GM12878 (cell line): ENCODE measurements at regions not wholly inside any gene's neighbourhood (a gene's known extent, or its start where the extent isn't known, plus 50 kb on each side); places are given as distances from the start of the nearest gene placed in this dataset.

ENCODE experiments used
- ATAC-seq: fragments of 200-7000 bp; cut with Tn5 transposase; 3 replicates; pipeline ENCODE4 v1.9.1; 2020; ENCODE audit warnings: mild to moderate bottlenecking, moderate library complexity
- BruUV-seq: library from RNA; stranded (reverse); fragments of 400-500 nt; replicated peaks from 2 replicates; lab custom pipeline; 2021; lab: Mats Ljungman, UMichigan
- CTCF ChIA-PET: fragments of 300-600 bp; sonication (Branson Sonifier 250); formaldehyde crosslinking; extraction: SDS; loops from one replicate; lab custom pipeline; 2021; ENCODE audit warnings: inconsistent platforms; lab: Yijun Ruan, JAX
- POLR2A ChIA-PET: fragments of 350-600 bp; formaldehyde crosslinking; extraction: SDS; loops from one replicate; lab custom pipeline; 2021; ENCODE audit warnings: inconsistent platforms; lab: Charles Lee
- RAD21 ChIA-PET: fragments of 300-600 bp; sonication (Branson Sonifier 250); formaldehyde crosslinking; loops from one replicate; lab custom pipeline; 2023; ENCODE audit warnings: antibody characterized with exemption; ENCODE audit not compliant: unreplicated experiment; lab: Charles Lee
- SMC1A ChIA-PET: fragments of 300-600 bp; sonication (Branson Sonifier 250); formaldehyde crosslinking; loops from one replicate; lab custom pipeline; 2023; ENCODE audit not compliant: unreplicated experiment, uncharacterized antibody; lab: Charles Lee
- DNase-seq: peaks from one replicate; pipeline ENCODE4 v3.0.0-alpha.2; 2011; ENCODE audit warnings: low read depth, low spot score
- FAIRE-seq: peaks from 3 replicates; lab custom pipeline; 2011; peaks lifted over from hg19 to GRCh38; lab: Jason Lieb, UNC
- H2AFZ ChIP-seq: 2 replicates; pipeline ENCODE4 v1.6.0; 2011; ENCODE audit warnings: low read depth, low read length, control low read depth; ENCODE audit not compliant: control insufficient read depth
- H3K27ac ChIP-seq: 2 replicates; pipeline ENCODE4 v1.5.1; 2011; ENCODE audit warnings: control low read depth; ENCODE audit not compliant: control insufficient read depth, insufficient read depth
- H3K27me3 ChIP-seq, 2 experiments: replicated peaks in 1 of 2; 2 replicates each; pipeline versions ENCODE4 v1.6.0 to v1.6.1; 2011; ENCODE audit warnings: low read length in 1 of 2; ENCODE audit not compliant: control insufficient read depth in 2 of 2, insufficient read depth in 2 of 2
- H3K36me3 ChIP-seq, 2 experiments: 2 replicates each; pipeline ENCODE4 v1.5.1; 2011; ENCODE audit warnings: low read length in 1 of 2; ENCODE audit not compliant: control insufficient read depth in 2 of 2, insufficient read depth in 2 of 2
- H3K4me1 ChIP-seq: 2 replicates; pipeline ENCODE4 v1.6.1; 2011; ENCODE audit warnings: mild to moderate bottlenecking, low read length, moderate library complexity, mixed read lengths; ENCODE audit not compliant: control insufficient read depth, insufficient read depth
- H3K4me2 ChIP-seq: 2 replicates; pipeline ENCODE4 v1.6.0; 2011; ENCODE audit warnings: control low read depth; ENCODE audit not compliant: control insufficient read depth, insufficient read depth
- H3K4me3 ChIP-seq: fragments of 200-600 bp; sonication (generic); 2 replicates; pipeline ENCODE4 v1.5.1; 2016
- H3K79me2 ChIP-seq: 2 replicates; pipeline ENCODE4 v1.6.0; 2011; ENCODE audit warnings: low read length; ENCODE audit not compliant: control insufficient read depth, insufficient read depth
- H3K9ac ChIP-seq: 2 replicates; pipeline ENCODE4 v1.8.0; 2011; ENCODE audit warnings: low read length, control low read depth, mixed read lengths; ENCODE audit not compliant: control insufficient read depth, insufficient read depth
- H3K9me3 ChIP-seq: replicated peaks from 3 replicates; pipeline ENCODE4 v1.5.1; 2011; ENCODE audit warnings: mild to moderate bottlenecking, low read length; ENCODE audit not compliant: control insufficient read depth, insufficient read depth
- H4K20me1 ChIP-seq: 2 replicates; pipeline ENCODE4 v1.6.0; 2011; ENCODE audit not compliant: control insufficient read depth, insufficient read depth
- CHD4 ChIP-seq: fragments of 200-600 bp; sonication (generic); IDR thresholded peaks from 2 replicates; pipeline ENCODE4 v1.6.1; 2016; ENCODE audit warnings: mild to moderate bottlenecking
- IKZF1 ChIP-seq: fragments of 450-650 bp; conservative IDR thresholded peaks from 2 replicates; pipeline ENCODE4 v1.6.1; 2017; ENCODE audit warnings: antibody characterized with exemption, mild to moderate bottlenecking
- MYB ChIP-seq: fragments of 150-350 bp; IDR thresholded peaks from 2 replicates; pipeline ENCODE4 v1.6.1; 2014; ENCODE audit warnings: mild to moderate bottlenecking, low read depth, low read length, borderline replicate concordance
- PML ChIP-seq: IDR thresholded peaks from 2 replicates; pipeline ENCODE4 v1.6.1; 2012; ENCODE audit warnings: low read length, inconsistent platforms
- ZNF384 ChIP-seq: IDR thresholded peaks from 2 replicates; pipeline ENCODE4 v1.6.1; 2012; ENCODE audit warnings: low read depth, mild to moderate bottlenecking, low read length, improper control_type of control experiment, borderline replicate concordance
- WGBS: methylation state at CpG from one replicate; pipeline ENCODE4 v1.1.6; 2016; ENCODE audit warnings: low lambda C conversion rate; ENCODE audit not compliant: insufficient replicate concordance, insufficient coverage; ENCODE audit errors: missing lambda C conversion rate; 5-methylcytosine and 5-hydroxymethylcytosine counted together
- in situ Hi-C: fragments of 300-500 bp; cut with MboI; formaldehyde crosslinking; loops from 9 replicates; pipeline ENCODE4 v1.14.3; 2018; ENCODE audit warnings: mixed read lengths
- intact Hi-C: fragments of 100-400 bp; cut with micrococcal nuclease; formaldehyde crosslinking; loops from one replicate; pipeline ENCODE4 v1.14.2; 2022; ENCODE audit not compliant: unreplicated experiment
- TF ChIP-seq, protein P1 (sequence below): fragments of 450-650 bp; IDR thresholded peaks from 2 replicates; pipeline ENCODE4 v1.6.1; 2017; ENCODE audit warnings: borderline replicate concordance
- TF ChIP-seq, protein P2 (sequence below): IDR thresholded peaks from 2 replicates; pipeline ENCODE4 v1.6.1; 2011; ENCODE audit warnings: low read depth, low read length, improper control_type of control experiment, borderline replicate concordance
- TF ChIP-seq, protein P3 (sequence below): fragments of 150-350 bp; IDR thresholded peaks from 2 replicates; pipeline ENCODE4 v1.6.1; 2016; ENCODE audit warnings: low read depth, low read length

- H4K20me1 ChIP-seq: no peaks in the 10 kb centered on the region
- FAIRE-seq (no peak), ATAC-seq (no peak), DNase-seq (no peak)
- TF ChIP-seq, protein P1, sequence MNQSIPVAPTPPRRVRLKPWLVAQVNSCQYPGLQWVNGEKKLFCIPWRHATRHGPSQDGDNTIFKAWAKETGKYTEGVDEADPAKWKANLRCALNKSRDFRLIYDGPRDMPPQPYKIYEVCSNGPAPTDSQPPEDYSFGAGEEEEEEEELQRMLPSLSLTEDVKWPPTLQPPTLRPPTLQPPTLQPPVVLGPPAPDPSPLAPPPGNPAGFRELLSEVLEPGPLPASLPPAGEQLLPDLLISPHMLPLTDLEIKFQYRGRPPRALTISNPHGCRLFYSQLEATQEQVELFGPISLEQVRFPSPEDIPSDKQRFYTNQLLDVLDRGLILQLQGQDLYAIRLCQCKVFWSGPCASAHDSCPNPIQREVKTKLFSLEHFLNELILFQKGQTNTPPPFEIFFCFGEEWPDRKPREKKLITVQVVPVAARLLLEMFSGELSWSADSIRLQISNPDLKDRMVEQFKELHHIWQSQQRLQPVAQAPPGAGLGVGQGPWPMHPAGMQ: no peak
- TF ChIP-seq MYB (no peak), ZNF384 (no peak), CHD4 (no peak), PML (no peak), IKZF1 (no peak)
- TF ChIP-seq, protein P2, sequence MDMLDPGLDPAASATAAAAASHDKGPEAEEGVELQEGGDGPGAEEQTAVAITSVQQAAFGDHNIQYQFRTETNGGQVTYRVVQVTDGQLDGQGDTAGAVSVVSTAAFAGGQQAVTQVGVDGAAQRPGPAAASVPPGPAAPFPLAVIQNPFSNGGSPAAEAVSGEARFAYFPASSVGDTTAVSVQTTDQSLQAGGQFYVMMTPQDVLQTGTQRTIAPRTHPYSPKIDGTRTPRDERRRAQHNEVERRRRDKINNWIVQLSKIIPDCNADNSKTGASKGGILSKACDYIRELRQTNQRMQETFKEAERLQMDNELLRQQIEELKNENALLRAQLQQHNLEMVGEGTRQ: no peak
- TF ChIP-seq, protein P3, sequence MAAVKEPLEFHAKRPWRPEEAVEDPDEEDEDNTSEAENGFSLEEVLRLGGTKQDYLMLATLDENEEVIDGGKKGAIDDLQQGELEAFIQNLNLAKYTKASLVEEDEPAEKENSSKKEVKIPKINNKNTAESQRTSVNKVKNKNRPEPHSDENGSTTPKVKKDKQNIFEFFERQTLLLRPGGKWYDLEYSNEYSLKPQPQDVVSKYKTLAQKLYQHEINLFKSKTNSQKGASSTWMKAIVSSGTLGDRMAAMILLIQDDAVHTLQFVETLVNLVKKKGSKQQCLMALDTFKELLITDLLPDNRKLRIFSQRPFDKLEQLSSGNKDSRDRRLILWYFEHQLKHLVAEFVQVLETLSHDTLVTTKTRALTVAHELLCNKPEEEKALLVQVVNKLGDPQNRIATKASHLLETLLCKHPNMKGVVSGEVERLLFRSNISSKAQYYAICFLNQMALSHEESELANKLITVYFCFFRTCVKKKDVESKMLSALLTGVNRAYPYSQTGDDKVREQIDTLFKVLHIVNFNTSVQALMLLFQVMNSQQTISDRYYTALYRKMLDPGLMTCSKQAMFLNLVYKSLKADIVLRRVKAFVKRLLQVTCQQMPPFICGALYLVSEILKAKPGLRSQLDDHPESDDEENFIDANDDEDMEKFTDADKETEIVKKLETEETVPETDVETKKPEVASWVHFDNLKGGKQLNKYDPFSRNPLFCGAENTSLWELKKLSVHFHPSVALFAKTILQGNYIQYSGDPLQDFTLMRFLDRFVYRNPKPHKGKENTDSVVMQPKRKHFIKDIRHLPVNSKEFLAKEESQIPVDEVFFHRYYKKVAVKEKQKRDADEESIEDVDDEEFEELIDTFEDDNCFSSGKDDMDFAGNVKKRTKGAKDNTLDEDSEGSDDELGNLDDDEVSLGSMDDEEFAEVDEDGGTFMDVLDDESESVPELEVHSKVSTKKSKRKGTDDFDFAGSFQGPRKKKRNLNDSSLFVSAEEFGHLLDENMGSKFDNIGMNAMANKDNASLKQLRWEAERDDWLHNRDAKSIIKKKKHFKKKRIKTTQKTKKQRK: no peak
- 0% methylated on average over 2 of the region's 2 CpGs for WGBS
- RAD21 ChIA-PET: no interaction called here
- no peaks in the 10 kb centered on the region; a peak in 1 of 4 replicates for H3K27me3 ChIP-seq
- H3K4me2 ChIP-seq: no peak overlapping the region
- no peaks in the 10 kb centered on the region for H3K79me2 ChIP-seq
- no peaks in the 10 kb centered on the region for H3K4me1 ChIP-seq
- CTCF ChIA-PET: no interaction called here
- no TSS peak for BruUV-seq
- no peaks in the 10 kb centered on the region for H3K9me3 ChIP-seq
- H3K9ac ChIP-seq: no peak overlapping the region
- SMC1A ChIA-PET: no interaction called here
- POLR2A ChIA-PET: no interaction called here
- in situ Hi-C loops: no loop called here
- intact Hi-C loops: no loop called here
- no peaks in the 10 kb centered on the region for H3K36me3 ChIP-seq
- H2AFZ ChIP-seq: no peak overlapping the region
- no peak overlapping the region for H3K4me3 ChIP-seq
- H3K27ac ChIP-seq: no peak overlapping the region
These were observed 161.9 kb upstream of the SPATS2L start for GRCh38 chr2:200144571-200144970.
